OCI-LY7 (cell line): ENCODE measurements at regions not wholly inside any gene's neighbourhood (a gene's known extent, or its start where the extent isn't known, plus 50 kb on each side); places are given as distances from the start of the nearest gene placed in this dataset.

Experiments used
- EZH2phosphoT487 ChIP-seq: fragments of 200-600 bp; sonication (generic); IDR thresholded peaks from 2 replicates; pipeline ENCODE4 v1.6.1; 2018; ENCODE audit warnings: low read depth, borderline replicate concordance, mild to moderate bottlenecking, mixed run types, antibody characterized with exemption, low read length, moderate library complexity, mixed read lengths
- TF ChIP-seq, protein P1 (sequence below): fragments of 200-600 bp; sonication (generic); conservative IDR thresholded peaks from 2 replicates; pipeline ENCODE4 v1.5.1; 2014; ENCODE audit warnings: mild to moderate bottlenecking, antibody characterized with exemption, low read length, moderate library complexity, mixed read lengths

DNA sequence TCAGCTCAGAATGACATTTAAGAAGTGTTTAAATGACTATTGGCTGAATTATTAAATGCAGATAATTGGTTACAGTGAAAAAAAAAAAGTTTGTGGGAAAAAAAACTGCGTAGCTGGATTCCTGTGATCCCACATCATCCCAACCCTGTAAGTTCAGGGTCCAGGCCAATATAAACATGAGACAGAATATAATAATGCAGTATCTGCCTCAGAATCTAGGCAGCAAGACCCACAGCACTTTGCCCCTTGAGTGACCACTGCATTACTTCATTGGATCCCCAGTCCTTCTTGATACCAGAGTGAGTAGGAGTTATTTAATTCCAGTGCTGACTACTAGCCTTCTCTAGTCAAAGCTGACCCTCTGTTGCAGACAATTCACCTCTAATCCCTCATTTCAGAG, 272.6 kb downstream of the CCER1 start:
- TF ChIP-seq EZH2phosphoT487, result no peak
- TF ChIP-seq, protein P1, sequence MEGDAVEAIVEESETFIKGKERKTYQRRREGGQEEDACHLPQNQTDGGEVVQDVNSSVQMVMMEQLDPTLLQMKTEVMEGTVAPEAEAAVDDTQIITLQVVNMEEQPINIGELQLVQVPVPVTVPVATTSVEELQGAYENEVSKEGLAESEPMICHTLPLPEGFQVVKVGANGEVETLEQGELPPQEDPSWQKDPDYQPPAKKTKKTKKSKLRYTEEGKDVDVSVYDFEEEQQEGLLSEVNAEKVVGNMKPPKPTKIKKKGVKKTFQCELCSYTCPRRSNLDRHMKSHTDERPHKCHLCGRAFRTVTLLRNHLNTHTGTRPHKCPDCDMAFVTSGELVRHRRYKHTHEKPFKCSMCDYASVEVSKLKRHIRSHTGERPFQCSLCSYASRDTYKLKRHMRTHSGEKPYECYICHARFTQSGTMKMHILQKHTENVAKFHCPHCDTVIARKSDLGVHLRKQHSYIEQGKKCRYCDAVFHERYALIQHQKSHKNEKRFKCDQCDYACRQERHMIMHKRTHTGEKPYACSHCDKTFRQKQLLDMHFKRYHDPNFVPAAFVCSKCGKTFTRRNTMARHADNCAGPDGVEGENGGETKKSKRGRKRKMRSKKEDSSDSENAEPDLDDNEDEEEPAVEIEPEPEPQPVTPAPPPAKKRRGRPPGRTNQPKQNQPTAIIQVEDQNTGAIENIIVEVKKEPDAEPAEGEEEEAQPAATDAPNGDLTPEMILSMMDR, result no peak
